ENCODE measurements at regions not wholly inside any gene's neighbourhood (a gene's known extent, or its start where the extent isn't known, plus 50 kb on each side); places are given as distances from the start of the nearest gene placed in this dataset.
"Not testable (repeated sequence)": the region's sequence is repeated elsewhere in the genome, so short reads cannot be mapped to it uniquely, and the experiment has no call there.

DNA sequence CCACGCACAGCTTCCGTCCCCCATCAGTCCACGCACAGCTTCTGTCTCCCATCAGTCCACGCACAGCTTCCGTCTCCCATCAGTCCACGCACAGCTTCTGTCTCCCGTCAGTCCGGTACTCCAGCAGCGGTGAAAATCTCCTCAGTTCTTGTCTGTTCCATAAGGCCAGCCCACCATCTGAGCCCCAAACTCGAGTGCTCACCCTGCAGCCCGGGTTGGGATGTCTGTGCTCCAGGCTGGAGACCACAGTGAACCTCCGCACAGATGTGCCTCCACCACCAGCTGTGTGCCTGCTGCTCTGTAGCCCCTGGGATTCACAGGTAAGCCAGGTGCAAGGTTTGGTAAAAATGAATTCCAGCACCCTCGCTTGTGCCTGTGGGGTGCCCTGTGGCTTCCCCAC, 258.6 kb downstream of the NPHP4 start:
- no peak for DNase-seq (ENCODE audit: low spot score)

DNA sequence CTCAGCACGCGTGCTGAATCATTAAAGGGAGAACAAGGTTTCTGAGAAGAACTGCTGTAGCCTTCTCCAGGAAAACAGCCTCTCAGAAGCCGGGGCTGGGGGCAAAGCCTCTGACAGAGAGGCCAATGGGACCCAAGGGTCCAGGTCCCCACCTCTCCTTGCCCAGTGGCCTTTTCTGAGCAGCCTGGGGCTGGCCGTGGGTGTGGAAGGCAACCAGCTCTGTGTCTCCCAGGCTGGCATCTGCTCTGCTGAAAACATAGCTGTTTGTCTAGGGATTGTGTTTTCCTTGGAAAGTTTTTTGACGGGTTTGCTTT, 261.2 kb downstream of the NPHP4 start:
- DNase-seq (ENCODE audit: low spot score), result no peak

DNA sequence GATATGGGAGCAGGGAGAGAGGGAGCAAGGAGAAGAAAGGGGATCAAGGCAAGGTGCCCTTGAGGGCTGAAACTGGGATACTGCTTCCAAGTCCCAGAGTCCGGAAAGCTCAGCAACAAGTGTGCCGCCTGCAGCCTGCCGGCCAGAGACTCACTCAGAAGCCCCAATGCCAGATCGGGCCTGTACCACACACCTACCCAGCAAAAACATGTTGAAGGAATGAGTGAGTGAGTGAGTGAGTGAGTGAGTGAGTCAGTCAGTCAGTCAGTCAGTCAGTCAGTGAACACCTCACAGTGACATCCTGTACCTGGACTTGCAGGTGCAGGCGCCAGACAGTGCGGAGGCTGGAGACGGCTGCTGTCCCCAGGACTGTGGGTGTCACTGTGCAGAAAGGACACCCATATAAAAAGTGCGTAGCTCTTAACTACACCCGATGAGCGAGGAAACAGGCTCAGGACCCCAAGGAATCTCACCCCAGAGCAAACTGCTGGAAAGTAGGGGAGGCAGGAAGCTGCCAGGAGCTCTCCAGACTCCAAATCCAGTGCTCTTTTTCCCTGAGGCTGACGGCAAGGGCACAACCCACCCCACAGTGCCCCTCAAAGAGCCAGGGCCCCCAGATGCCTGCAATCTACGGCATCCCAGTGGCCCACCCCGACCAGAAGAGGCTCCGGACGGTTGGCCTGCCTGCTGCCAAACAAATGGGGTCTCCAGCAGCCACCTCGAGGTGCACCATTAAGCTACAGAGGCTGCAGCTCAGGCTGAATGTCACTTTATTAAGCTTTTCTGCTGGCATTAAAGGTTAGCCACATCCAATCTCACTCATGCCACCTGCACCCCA, 261.7 kb downstream of the NPHP4 start:
- no peak for DNase-seq (ENCODE audit: low spot score)

DNA sequence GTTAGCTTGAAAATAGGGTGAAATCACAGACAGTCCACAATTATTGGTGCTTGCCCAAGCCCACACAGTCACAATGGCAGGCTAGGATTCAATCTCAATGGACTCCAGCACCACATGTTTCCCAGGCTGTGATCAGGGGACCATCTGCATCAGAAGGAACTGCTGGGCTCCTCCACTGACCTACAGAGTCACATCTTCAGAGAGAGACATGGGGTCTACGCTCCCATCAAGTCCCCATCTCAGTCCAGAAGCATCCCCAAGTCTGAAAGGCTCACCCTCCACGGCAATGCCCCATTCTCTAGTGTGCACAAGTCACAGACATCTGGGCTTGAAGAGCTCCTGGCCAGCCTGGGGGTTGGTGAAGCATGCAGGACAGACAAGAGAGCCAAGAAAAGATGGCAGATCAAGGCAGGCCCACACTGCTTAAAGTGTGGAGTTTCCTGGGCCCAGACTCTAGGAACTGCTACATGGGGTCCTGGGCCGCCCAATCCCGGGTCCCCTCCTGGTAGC, 262.5 kb downstream of the NPHP4 start:
- DNase-seq (ENCODE audit: low spot score), result no peak

DNA sequence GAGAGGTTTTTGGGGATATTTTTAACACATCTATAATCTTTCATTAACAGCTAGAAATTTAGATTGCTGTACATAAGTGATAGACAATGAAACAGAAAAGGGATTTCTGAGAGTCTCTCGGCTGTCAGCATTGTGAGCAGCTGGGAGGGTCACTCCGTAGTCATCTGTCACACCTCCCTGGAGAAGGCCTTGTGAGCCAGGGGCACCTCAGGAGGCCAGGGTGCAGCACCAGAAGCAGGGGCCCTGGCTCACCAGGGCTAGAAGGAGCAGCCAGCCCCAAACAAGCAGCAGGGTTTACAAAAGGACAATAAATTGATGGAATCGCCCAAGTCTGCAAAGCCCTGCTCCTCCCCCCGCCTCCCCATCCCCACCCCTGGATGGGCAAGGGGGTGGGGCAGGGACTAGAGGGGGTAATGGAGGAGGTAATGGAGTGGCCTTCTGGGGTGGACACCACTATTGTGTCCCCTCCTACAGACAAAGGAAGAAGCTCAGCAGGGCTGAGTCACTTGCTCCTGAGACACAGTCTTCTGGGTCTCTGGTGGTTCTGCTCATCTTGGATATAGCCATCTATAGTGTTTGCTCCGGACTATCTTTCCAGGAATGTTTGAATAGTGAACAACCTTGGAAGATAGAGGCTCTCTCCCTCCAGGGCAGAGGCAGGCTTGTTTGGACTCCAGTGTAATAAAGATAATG, 263.4 kb downstream of the NPHP4 start:
- no peak for DNase-seq (ENCODE audit: low spot score)

DNA sequence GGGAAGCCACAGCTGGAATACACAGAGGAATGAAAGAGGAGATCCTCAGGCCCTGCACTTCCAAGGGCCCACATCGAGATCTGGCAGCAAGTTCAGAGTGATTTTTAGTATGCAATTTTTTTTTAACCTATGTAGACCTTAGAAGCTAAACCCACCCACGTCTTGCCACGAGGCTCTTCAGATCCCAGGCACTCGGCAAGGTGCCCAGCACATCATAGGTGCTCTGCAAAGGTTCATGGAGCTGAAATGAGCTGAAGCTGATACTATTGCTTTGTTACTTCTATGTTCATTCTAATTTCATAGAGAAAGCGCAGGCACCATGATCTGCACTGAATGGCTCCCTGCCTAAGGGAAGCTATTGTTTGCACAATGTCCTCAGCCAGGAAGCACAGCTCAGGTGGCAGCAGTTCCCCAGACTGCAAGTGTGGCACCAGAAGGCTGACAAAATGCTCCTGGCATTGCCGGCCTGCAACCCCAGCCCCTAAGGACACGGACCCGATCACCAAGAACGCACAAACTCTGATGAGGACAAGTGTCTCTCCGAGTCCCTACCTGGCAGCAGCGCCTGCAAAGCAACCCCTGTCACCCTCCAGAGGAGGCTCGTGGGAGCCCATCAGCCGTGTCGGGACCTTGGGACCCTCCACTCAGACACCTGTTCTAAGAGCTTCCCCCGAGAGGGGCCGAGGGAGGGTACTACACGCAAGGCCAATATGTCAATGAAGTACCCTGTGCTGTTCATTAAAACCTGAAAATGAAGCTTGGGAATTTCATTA, 264.2 kb downstream of the NPHP4 start:
- DNase-seq (ENCODE audit: low spot score), result no peak

DNA sequence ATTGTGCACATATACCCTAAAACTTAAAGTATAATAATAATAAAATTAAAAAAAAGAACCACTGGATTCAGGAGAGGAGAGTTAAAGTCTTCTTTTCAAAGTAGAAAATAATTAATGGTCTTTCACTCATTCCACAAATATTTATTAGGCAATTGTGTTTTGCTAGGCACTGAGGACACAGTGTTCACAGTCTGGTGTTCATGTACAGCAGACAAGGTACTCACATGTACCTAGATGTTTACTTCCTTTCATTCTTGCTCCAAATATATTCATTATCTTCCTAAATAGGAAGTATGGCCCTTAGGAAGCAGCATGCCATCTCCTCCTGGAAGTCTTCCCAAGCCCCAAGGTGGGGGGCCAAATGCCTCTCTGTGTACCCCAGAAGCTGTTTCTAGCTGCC, 265.0 kb downstream of the NPHP4 start:
- DNase-seq (ENCODE audit: low spot score), result no peak

DNA sequence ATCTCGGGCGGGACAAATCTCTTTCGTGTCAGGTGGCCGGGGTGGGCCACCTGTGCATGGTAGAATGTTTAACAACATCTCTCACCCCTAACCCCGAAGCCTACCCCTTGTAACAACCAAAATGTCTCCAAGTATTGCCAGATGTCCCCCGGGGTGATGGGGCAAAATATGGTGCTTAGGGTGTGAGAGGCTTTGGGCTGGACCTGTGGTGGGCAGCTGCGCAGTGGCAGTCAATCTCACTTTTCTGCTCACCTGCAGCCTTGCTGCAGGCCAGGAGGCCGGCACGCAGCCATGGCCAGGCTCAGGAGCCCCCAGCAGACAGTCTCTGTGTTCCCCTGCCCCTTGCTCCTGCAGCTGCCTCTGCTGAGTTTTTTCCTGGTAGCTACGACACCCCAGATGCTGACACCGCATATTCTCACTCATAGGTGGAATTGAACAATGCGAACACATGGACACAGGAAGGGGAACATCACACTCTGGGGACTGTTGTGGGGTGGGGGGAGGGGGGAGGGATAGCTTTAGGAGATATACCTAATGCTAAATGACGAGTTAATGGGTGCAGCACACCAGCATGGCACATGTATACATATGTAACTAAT, 265.5 kb downstream of the NPHP4 start:
- DNase-seq (ENCODE audit: low spot score), result not testable (repeated sequence)

DNA sequence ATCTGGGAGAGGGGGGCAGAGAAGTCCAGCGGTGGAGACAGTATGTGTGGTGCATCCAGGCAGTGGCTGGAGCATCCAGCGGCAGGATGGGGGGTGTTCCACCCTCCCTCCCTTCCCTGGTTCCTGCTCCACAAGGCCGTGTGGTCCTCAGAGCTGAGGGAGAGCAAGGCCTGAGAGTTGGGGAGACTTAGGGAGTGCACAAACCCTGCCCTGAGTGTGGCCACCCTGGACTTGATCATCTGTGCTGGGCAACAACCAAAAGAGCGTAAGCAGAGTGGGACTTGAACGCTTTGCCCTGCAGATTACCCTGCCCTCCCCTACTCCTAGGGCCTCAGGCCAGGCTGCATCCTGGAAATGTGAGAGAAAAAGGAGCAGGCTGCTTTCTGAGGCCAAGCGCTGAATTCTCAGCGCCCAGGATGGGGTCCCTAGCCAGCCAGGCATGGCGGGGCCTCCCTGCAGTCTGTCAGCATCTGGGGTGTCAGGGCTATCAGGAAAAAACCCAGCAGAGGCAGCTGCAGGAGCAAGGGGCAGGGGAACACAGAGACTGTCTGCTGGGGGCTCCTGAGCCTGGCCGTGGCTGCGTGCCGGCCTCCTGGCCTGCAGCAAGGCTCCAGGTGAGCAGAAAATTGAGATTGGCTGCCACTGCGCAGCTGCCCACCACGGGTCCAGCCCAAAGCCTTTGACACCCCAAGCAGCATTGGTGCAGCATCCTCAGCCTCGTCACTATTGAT, 266.2 kb downstream of the NPHP4 start:
- DNase-seq (ENCODE audit: low spot score), result no peak

DNA sequence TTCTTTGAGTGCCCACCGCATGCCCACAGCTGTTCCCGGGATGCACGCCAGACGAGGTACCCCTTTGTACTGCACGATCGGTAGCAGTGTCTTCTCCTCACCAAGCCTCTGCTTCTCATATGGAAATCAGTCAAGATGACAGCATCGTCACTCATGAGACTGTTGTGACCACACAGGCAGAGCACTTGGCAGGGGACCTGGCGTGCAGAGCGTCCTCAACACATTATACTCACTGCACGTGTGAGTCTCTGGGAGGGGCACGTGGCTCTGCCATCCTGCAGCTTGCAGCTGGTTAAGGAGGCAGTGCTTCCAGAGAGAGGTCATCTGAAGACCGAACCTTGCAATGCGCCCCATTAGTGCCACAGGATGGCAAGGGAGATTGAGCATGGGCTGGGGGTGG, 266.8 kb downstream of the NPHP4 start:
- DNase-seq (ENCODE audit: low spot score), result no peak

DNA sequence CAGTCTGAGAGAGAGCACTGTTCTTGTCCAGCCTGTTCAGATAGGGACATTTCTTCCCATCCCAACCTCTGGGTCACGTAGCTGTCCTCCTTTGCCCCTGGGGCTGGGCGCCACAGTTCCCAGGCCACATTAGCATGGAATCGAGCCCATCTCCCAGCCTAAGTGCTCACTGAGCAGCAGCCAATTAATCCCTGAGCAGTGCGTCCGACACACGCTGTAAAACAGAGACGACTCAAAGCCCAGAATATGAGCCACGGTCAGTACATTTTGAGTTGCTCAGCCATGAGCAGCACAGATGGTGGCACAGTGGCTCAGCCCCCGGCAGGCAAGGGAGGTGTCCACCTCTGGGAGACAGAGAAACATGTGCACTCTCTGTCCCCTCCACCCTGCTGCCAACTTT, 267.4 kb downstream of the NPHP4 start:
- no peak for DNase-seq (ENCODE audit: low spot score)

DNA sequence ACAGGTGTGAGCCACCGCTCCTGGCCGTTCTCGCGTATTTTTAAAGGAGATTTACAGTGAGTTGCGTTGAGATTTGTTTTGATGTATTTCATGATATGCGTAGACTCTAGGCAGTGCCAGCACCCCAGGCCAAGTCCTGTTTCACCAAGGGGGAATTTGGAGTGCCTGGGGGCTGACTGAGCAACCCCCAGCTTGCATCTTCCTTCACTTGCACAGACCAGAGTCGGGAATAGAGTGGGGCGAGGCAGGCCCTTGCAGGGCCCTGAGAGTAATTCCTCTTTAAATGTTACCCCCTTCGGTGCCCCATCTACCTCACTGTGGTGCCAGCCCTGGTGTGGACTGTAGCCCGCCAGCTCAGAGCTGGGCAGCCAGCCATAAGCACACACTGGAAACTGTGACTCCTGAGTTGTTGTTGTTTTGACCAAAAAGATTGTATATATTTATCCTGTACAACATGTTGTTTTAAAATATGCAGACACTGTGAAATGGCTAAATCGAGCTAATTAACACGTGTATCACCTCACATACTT, 269.5 kb downstream of the NPHP4 start:
- no peak for DNase-seq (ENCODE audit: low spot score)

DNA sequence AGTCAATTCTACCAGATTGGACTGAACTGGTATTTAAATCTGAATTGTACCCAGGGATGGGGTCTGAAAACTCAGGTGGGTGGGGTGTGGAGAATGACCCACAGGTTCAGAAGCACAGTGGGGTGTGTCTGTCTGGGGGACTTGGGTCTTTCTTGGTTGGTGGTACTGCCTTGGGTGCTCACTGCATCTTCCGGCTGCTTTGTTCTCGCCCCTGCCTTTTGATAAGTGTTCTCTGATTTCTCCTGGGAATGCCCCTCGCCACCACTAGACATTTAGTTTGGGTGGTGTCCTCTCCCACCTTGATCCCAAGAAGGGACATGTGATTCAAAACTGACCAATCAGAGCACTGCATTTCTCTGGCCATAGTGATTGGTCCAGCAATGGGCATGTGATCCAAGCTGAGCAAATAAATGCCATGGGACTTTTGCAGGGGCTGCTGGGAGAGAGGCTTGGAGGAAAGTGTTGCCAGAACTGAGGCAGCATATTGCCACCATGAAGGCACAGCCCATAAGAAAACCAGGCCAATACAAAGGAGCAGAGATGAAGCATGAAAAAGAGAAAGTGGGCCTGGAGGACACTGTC, 270.5 kb downstream of the NPHP4 start:
- DNase-seq (ENCODE audit: low spot score), result no peak

DNA sequence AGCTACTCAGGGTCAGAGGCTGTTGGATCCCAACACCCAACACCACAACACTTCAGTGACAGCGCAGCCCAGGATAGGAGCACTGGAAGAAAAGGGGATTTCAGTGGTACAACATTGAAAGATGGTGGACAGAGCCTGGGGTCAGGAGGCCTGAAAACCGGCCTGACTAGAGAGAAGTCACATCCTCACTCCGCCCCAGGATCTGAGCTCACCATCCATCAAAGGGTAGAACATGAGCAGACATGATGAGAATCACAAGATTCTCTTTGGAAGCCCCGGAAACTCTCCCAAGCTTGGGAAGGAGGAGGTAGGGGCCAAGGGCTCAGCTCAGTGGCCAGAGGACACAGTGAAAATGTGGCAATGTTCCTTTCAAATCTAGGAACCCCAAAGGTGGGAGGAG, 271.3 kb downstream of the NPHP4 start:
- DNase-seq (ENCODE audit: low spot score), result no peak

DNA sequence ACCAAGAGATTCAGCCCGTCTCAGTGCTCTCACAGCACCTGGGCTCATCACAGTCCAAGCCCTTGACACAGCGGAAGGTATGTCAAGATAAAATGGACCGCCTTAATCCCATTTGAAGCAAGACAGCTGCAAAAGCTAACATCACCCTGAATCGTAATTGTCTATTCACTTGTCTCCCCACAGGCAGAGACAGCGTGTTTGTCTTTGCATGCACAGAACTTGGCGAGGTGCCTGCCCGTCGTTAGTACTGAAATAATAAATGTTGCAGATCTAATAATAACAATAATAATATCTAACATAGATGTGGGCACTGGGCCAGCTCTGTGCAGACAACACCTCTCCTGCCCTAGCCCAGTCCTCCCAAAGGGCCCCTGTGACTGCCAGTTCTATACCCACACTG, 271.7 kb downstream of the NPHP4 start:
- no peak for DNase-seq (ENCODE audit: low spot score)

DNA sequence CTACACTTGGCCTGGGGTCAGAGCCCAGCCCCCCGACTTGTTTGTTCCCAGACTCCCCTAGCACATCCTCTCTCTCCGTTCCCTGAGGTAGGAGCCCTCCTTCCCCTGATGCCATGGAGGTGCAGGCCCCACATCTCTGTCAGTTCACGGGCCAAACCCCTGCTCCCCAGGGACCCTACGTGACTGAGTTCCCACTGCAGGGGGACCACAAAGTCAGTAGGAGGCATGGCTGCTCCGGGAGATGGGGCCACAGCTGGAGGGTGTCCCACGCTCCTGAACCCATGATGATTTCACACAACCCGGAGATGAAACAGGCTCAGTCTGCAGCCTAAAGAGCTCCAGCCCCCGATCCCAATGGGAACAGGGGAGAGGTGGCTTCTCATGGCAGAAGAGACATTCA, 272.2 kb downstream of the NPHP4 start:
- DNase-seq (ENCODE audit: low spot score), result no peak

DNA sequence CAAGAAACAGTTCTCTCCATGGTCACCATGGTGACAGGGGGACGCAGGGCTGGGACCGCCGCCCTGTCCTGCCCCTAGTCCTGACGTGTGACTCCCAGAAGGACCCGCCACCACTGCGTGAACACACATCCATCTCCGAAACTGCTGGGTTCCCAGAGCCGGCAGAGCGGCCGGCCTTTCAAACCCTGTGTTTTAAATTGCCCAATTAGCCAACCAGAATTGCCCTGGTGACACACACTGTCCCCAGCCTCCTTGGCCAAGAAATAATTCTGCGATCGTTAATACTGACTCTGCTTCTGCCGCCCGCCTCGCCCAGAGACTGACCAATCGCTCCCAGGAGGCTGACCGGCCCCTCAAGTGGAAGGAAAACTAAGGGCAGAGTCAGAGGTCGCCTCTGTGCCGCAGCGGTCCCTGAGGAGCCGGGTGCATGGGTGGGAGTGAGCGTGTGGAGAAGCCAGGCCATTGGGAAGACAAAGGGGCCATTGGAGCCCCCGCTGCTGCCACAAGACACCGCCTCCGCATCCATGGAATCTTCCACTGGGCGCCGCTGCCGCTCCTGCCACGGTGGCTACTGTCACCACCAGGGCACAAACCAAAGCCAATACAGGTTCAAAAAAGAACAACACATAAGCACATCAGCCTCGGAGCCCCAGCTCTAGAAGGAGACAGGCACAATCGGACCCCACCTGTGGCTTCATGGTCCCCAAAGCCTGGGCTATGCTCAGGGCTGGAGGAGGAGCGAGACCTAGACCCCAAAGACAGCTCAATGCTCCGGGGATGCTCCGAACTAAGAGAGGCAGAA, 273.2 kb downstream of the NPHP4 start:
- DNase-seq (ENCODE audit: low spot score), result no peak

DNA sequence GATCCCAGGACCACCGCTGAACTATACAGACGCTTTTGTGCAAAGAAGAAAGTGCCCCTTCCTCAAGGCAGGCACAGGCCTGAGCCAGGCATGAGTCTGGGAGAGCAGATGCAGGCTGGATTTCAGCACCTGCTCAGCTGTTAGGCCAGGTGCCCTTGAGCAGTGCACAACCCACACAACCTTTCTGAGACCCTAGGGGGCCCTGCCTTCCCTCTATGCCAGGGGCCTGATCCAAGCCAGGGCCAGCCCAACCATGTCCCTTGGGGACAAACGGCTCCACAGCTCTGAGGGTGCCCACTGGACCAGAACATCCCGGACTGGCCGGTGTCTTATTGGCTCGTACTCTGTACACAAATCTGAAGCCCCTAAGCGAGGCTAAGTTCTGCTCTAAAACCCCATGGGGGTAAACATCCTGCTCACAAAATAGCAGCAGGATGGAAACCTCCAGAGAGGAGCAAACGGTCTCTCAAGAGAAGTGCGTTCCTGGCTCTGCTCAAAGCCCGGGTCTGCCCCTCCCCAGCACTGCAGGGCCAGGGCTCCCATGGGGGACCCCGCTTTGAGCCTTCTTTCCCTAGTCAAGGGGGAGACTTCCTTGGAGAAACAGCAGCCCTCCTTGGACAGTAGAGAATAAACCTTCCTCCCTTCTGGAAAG, 275.1 kb downstream of the NPHP4 start:
- DNase-seq (ENCODE audit: low spot score), result no peak

DNA sequence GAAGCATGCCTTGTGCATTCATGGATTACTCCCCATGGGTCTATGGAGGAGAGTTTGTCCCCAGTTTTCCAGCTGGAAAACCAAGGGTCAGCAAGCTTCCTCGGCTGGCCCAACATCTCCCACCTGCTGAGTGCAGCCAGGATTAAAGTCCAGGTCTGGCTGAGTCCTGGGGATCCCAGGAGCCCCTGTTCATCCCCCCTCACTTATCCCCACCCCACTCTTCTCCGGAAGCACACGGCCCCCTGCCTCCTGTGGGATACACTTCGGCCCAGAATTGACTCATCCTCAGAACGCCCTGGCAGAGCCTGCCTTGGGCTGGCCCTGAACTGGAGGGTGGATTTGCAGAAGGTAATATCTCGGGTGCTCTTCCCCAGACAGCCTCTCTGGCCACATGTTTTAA, 276.1 kb downstream of the NPHP4 start:
- no peak for DNase-seq (ENCODE audit: low spot score)
